Natural killer cell (primary cell): ENCODE measurements at regions not wholly inside any gene's neighbourhood (a gene's known extent, or its start where the extent isn't known, plus 50 kb on each side); places are given as distances from the start of the nearest gene placed in this dataset.

ENCODE experiments used
- ATAC-seq, 3 donors: fragments of 150-1000 bp in 2 of 3; fragments of 200-7000 bp in 1 of 3; cut with Tn5 transposase; 1 replicate in 1 of 3; 2 replicates in 2 of 3; pipeline ENCODE4 v1.10.0; 2021; ENCODE audit warnings: mild to moderate bottlenecking in 2 of 3, moderate library complexity in 2 of 3
- DNase-seq, 2 donors: peaks; one replicate each; pipeline versions ENCODE4 v3.0.0 to v3.0.0-alpha.2; 2013 to 2021; ENCODE audit warnings: mixed read lengths in 1 of 2
- H3K27ac ChIP-seq: one replicate; pipeline ENCODE4 v1.5.1; 2013; ENCODE audit warnings: mild to moderate bottlenecking, low read length
- H3K27me3 ChIP-seq: one replicate; pipeline ENCODE4 v1.6.1; 2013; ENCODE audit warnings: low read length; ENCODE audit not compliant: control insufficient read depth, insufficient read depth
- H3K36me3 ChIP-seq: one replicate; pipeline ENCODE4 v1.6.1; 2013; ENCODE audit warnings: low read length; ENCODE audit not compliant: control insufficient read depth, insufficient read depth
- H3K4me1 ChIP-seq: one replicate; pipeline ENCODE4 v1.6.1; 2013; ENCODE audit warnings: low read length; ENCODE audit not compliant: control insufficient read depth, insufficient read depth
- H3K4me3 ChIP-seq: one replicate; pipeline ENCODE4 v1.5.1; 2013; ENCODE audit warnings: low read length
- H3K9me3 ChIP-seq: one replicate; pipeline ENCODE4 v1.6.1; 2013; ENCODE audit warnings: low read length; ENCODE audit not compliant: control insufficient read depth, insufficient read depth
- H3K27ac Mint-ChIP-seq, 2 donors: one replicate each; pipeline ENCODE4 v1.8.0; 2022; ENCODE audit warnings: mild to moderate bottlenecking in 2 of 2, mixed read lengths in 2 of 2, moderate library complexity in 1 of 2
- H3K27me3 Mint-ChIP-seq, 2 donors: one replicate each; pipeline ENCODE4 v1.8.0; 2022; ENCODE audit warnings: low read depth in 2 of 2, mixed read lengths in 2 of 2
- H3K36me3 Mint-ChIP-seq: one replicate; pipeline ENCODE4 v1.8.0; 2022; ENCODE audit warnings: mixed read lengths
- H3K4me1 Mint-ChIP-seq, 2 donors: one replicate each; pipeline ENCODE4 v1.8.0; 2022; ENCODE audit warnings: mixed read lengths in 2 of 2
- H3K4me3 Mint-ChIP-seq: one replicate; pipeline ENCODE4 v1.8.0; 2022; ENCODE audit warnings: mild to moderate bottlenecking, moderate library complexity, mixed read lengths
- H3K9me3 Mint-ChIP-seq, 2 donors: one replicate each; pipeline ENCODE4 v1.8.0; 2022; ENCODE audit warnings: mixed read lengths in 2 of 2
- CTCF ChIP-seq: fragments of 200-600 bp; IDR thresholded peaks from one replicate; pipeline ENCODE4 v1.8.0; 2022; ENCODE audit warnings: antibody characterized with exemption
- WGBS: methylation state at CpG from one replicate; pipeline ENCODE4 v1.1.7; 2013; ENCODE audit warnings: missing lambda C conversion rate; ENCODE audit not compliant: insufficient coverage; 5-methylcytosine and 5-hydroxymethylcytosine counted together
- intact Hi-C: fragments of 100-400 bp; cut with micrococcal nuclease; formaldehyde crosslinking; loops from one replicate; pipeline ENCODE4 v1.14.2; 2022

DNA sequence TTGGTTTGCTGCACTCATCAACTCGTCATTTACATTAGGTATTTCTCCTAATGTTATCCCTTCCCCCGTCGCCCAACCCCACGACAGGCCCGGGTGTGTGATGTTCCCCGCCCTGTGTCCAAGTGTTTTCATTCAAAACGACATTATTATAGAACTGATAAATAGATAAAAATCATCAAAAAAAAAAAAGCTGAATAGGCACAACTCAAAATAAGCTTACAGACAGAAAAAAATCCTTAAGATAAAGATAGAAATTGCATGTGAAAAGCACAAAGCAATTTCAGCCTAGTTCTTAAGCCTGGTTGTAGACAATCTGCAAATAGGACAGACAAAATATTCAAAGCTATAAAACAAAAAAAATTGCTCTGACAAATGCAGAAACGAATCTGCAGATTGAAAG lies 142.9 kb upstream of the LNX1 start:
- intact Hi-C loops = no loop called here
- Histone ChIP-seq H3K9me3 (no peaks in the 10 kb centered on the region), H3K4me3 (no peak overlapping the region), H3K27me3 (no peaks in the 10 kb centered on the region), H3K4me1 (no peaks in the 10 kb centered on the region), H3K27ac (no peak overlapping the region), H3K36me3 (no peaks in the 10 kb centered on the region)
- Mint-ChIP-seq H3K36me3 (no peaks in the 10 kb centered on the region), H3K27ac (no peak overlapping the region), H3K4me1 (no peaks in the 10 kb centered on the region), H3K27me3 (no peaks in the 10 kb centered on the region), H3K4me3 (no peak overlapping the region), H3K9me3 (no peaks in the 10 kb centered on the region)
- DNase-seq = no peak
- 75% methylated on average over 2 of the region's 8 CpGs for WGBS
- TF ChIP-seq CTCF = no peak
- no peak for ATAC-seq

DNA sequence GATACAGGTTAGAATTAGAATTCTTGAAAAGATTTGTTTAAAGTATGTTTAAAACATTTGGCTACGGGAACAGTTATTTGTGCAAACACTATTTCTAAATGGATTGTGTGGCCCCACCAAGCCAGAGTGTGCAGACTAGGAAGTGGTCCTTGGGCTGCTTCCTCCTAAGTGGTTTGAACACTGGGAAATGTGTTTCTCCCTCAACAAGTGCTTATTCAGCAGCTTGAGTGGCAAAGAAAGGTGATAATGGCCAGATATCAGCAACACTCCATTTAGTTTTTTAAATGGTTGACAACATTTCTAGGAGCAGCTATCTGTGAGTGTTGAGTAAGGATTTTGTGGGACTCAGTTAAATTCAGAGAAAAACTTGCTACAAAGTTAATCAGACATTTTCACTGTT lies 141.4 kb upstream of the LNX1 start:
- ATAC-seq (no peak), DNase-seq (no peak)
- no peak for TF ChIP-seq CTCF
- intact Hi-C loops = no loop called here
- Histone ChIP-seq H3K4me3 (no peak overlapping the region), H3K4me1 (no peaks in the 10 kb centered on the region), H3K27me3 (no peaks in the 10 kb centered on the region), H3K9me3 (no peaks in the 10 kb centered on the region), H3K36me3 (no peaks in the 10 kb centered on the region), H3K27ac (no peak overlapping the region)
- Mint-ChIP-seq H3K36me3 (no peaks in the 10 kb centered on the region), H3K4me1 (no peaks in the 10 kb centered on the region), H3K27ac (no peak overlapping the region), H3K27me3 (no peaks in the 10 kb centered on the region), H3K4me3 (no peak overlapping the region), H3K9me3 (no peaks in the 10 kb centered on the region)
- 61% methylated on average over 1 of the region's 1 CpG for WGBS

GRCh38 chr4:53730031-53730805 lies 138.9 kb upstream of the LNX1 start:
- no peak overlapping the region for H3K27ac ChIP-seq
- 95% methylated on average over 2 of the region's 5 CpGs for WGBS
- intact Hi-C loops = no loop called here

More at GRCh38 chr4:53730031-53730805, 138.9 kb upstream of the LNX1 start:
- H3K9me3 Mint-ChIP-seq = no peaks in the 10 kb centered on the region
- no peaks in the 10 kb centered on the region for H3K4me1 Mint-ChIP-seq
- no peaks in the 10 kb centered on the region for H3K36me3 Mint-ChIP-seq
- H3K4me1 ChIP-seq = no peaks in the 10 kb centered on the region
- H3K9me3 ChIP-seq = no peaks in the 10 kb centered on the region
- H3K27me3 Mint-ChIP-seq = no peaks in the 10 kb centered on the region
- H3K4me3 ChIP-seq = no peak overlapping the region
- H3K27me3 ChIP-seq = no peaks in the 10 kb centered on the region
- no peak for DNase-seq
- no peak for ATAC-seq
- no peak overlapping the region for H3K27ac Mint-ChIP-seq
- no peak for TF ChIP-seq CTCF
- H3K36me3 ChIP-seq = no peaks in the 10 kb centered on the region
- H3K4me3 Mint-ChIP-seq = no peak overlapping the region
